ENCODE measurements at regions not wholly inside any gene's neighbourhood (a gene's known extent, or its start where the extent isn't known, plus 50 kb on each side); places are given as distances from the start of the nearest gene placed in this dataset.

DNA sequence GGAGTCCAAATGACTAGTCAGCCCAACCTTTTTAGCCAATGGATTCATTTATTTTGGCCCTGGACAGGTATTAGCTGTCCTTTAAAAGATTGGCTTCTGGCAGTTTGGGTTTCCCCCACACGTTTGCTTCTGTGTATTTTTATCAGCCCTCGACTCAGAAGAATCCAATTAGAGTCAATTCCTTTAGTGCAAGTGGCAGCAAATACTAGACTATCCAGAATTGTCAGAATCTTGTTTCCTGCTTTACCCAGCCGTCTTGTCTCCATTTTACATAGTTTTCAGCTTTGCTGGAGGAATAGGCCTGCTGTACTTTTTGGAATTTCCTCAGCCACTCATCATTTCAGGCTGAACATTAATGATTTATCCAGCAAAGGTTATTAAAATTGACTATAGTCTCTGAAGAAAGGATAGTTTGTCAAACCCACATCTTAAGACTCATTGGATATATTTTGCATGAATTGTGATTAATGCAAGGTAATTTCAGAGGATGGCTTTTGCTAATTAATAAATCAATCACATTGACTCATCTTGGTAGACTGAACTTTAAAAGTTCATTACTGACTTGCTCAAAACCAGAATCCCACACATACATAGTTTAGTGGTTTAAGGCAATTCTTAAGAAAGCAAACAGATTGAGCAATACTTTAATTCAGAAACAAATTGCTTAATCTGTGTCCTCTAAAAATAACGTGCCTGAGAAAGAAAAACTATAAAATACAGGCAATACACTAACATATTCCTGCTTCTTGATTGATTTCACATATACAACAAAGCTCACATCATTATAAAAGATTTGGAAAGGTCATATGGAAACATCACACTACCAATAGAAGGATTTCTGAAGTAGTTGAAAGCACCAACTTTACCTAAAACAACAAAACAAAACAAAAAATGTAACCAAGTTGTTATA lies 62.9 kb upstream of the ZNF217 start:
- peaks cover 30% of the 10 kb centered on the region for H3K4me1 ChIP-seq (ENCODE audit: control insufficient read depth, insufficient read depth, low read length)
- BruUV-seq (replicated peaks): no TSS peak
- peak overlapping the region; percentile 50; the same call in 1 of the 2 replicates for H3K27ac ChIP-seq (ENCODE audit: insufficient read depth, low read length)
- H3K23ac ChIP-seq (ENCODE audit: low read depth, low read length): peak overlapping the region; percentile 80
- no peak overlapping the region for H3K9ac ChIP-seq (ENCODE audit: low read depth, low read length)
- peak overlapping the region; percentile 60; the same call in 1 of the 2 replicates for H4K5ac ChIP-seq (ENCODE audit: low read depth, low read length)
- no CpG with 5 or more reads among the region's 4 CpGs for WGBS, 2 experiments (ENCODE audit: extremely low coverage in 2 of 2, insufficient read length in 1 of 2)
- H3K4me3 ChIP-seq (ENCODE audit: insufficient read depth, low read depth, low read length): no peak overlapping the region
- peaks cover 3% of the 10 kb centered on the region; the same call in 1 of the 2 replicates for H3K9me1 ChIP-seq (ENCODE audit: insufficient read depth, low read length)
- peak overlapping the region; percentile 48 for H3K4me2 ChIP-seq (ENCODE audit: low read depth, low read length)
- peak overlapping the region; percentile 51 for H3K18ac ChIP-seq (ENCODE audit: low read depth, low read length)
- H4K91ac ChIP-seq (ENCODE audit: insufficient read depth, low read depth, low read length): peak overlapping the region; percentile 57
- ChIA-PET CTCF (no interaction called here), POLR2A (ENCODE audit: unreplicated experiment) (no interaction called here)
- in situ Hi-C loops (cut with MboI; ENCODE audit: low sequenced_read_pairs): no loop called here
- H3K9me3 ChIP-seq (ENCODE audit: control insufficient read depth, insufficient read depth, low read length): no peaks in the 10 kb centered on the region
- peak overlapping the region; percentile 71 for H3K4ac ChIP-seq (ENCODE audit: low read depth, low read length)
- dilution Hi-C loops (cut with HindIII; ENCODE audit: low sequenced_read_pairs, unreplicated experiment): no loop called here
- no peak for TF ChIP-seq MAZ (IDR thresholded peaks at IDR 0.05; ENCODE audit: borderline replicate concordance, low read depth, low read length)
- no peak for TF ChIP-seq SMC3 (IDR thresholded peaks at IDR 0.05; ENCODE audit: low read depth, low read length)
- peak; percentile 99 for TF ChIP-seq CEBPB (IDR thresholded peaks at IDR 0.05; ENCODE audit: low read depth, low read length)
- no peak for TF ChIP-seq MAFK (IDR thresholded peaks at IDR 0.05; ENCODE audit: low read depth, low read length)
- TF ChIP-seq RFX5 (IDR thresholded peaks at IDR 0.05; ENCODE audit: low read depth, low read length): no peak
- peak; percentile 68 for TF ChIP-seq BHLHE40 (IDR thresholded peaks at IDR 0.05; ENCODE audit: low read depth, low read length)
- intact Hi-C loops (cut with micrococcal nuclease): loop anchor here (5.0 kb wide), 2 partner anchors 59 to 261 kb away; no protein-coding TSS in a partner anchor
- peak overlapping the region; percentile 94 for H2BK20ac ChIP-seq (ENCODE audit: low read depth, low read length)
- DNase-seq: peak; percentile 76
- H4K20me1 ChIP-seq (ENCODE audit: insufficient read depth, low read length): no peaks in the 10 kb centered on the region
- H3K36me3 ChIP-seq (ENCODE audit: control insufficient read depth, insufficient read depth, low read length): no peaks in the 10 kb centered on the region
- peak overlapping the region; percentile 50 for H3K14ac ChIP-seq (replicated peaks; ENCODE audit: low read depth, low read length)
- H3K56ac ChIP-seq (ENCODE audit: extremely low read depth, insufficient read depth, low read length): peak overlapping the region; percentile 57; the same call in 1 of the 2 replicates
- no peak overlapping the region for H2AFZ ChIP-seq (replicated peaks; ENCODE audit: low read length, poor library complexity)
- H3K79me1 ChIP-seq (ENCODE audit: low read depth in 1 of 2, low read length in 2 of 2): no peaks in the 10 kb centered on the region
- peak overlapping the region; percentile 66 for H2BK15ac ChIP-seq (ENCODE audit: low read depth, low read length)
- H2AK9ac ChIP-seq (replicated peaks; ENCODE audit: low read depth, low read length, poor library complexity): no peak overlapping the region
- peak overlapping the region; percentile 24 to 65; a peak in 3 of 4 replicates for H4K8ac ChIP-seq (ENCODE audit: low read depth in 2 of 2, low read length in 2 of 2)
- H2AK5ac ChIP-seq (ENCODE audit: low read depth, low read length): peak overlapping the region; percentile 54; the same call in 1 of the 2 replicates
- peak overlapping the region; percentile 82 for H2BK5ac ChIP-seq (ENCODE audit: low read depth, low read length, poor library complexity, severe bottlenecking)
- peak overlapping the region; percentile 92 for H2BK120ac ChIP-seq (ENCODE audit: low read depth, low read length)
- ATAC-seq (ENCODE audit: low read depth): peak; percentile 44; the same call in 1 of the 2 replicates
- no peaks in the 10 kb centered on the region for H3K27me3 ChIP-seq (ENCODE audit: control insufficient read depth, insufficient read depth, low read length)

Data from IMR-90 (cell line).